Islet precursor cell (in vitro differentiated cells): ENCODE measurements at regions not wholly inside any gene's neighbourhood (a gene's known extent, or its start where the extent isn't known, plus 50 kb on each side); places are given as distances from the start of the nearest gene placed in this dataset.
"Not testable (repeated sequence)": the region's sequence is repeated elsewhere in the genome, so short reads cannot be mapped to it uniquely, and the experiment has no call there.

Experiments
- DNase-seq: peaks from one replicate; pipeline ENCODE4 v3.0.0-alpha.2; 2018

GRCh38 chr1:105459759-105460158, 1596.7 kb upstream of the PRMT6 start:
- DNase-seq, result no peak

GRCh38 chr1:105462308-105462707, 1594.2 kb upstream of the PRMT6 start:
- DNase-seq, result no peak

GRCh38 chr1:105467549-105467948, 1588.9 kb upstream of the PRMT6 start:
- no peak for DNase-seq

- not testable (repeated sequence) for DNase-seq
Observed at GRCh38 chr1:105470541-105470940, 1585.9 kb upstream of the PRMT6 start.

GRCh38 chr1:105483436-105483835, 1573.0 kb upstream of the PRMT6 start:
- no peak for DNase-seq

GRCh38 chr1:105485207-105485606, 1571.3 kb upstream of the PRMT6 start:
- DNase-seq, result no peak

- peak; percentile 59 for DNase-seq
Observed at GRCh38 chr1:105492921-105493320, 1563.6 kb upstream of the PRMT6 start.

- no peak for DNase-seq
Observed at GRCh38 chr1:105516068-105516467, 1540.4 kb upstream of the PRMT6 start.

- no peak for DNase-seq
Observed at GRCh38 chr1:105533996-105534395, 1522.5 kb upstream of the PRMT6 start.

- DNase-seq, result no peak
Observed at GRCh38 chr1:105544475-105544874, 1512.0 kb upstream of the PRMT6 start.

- DNase-seq, result no peak
Observed at GRCh38 chr1:105556266-105556665, 1500.2 kb upstream of the PRMT6 start.

GRCh38 chr1:105558023-105558422, 1498.5 kb upstream of the PRMT6 start:
- no peak for DNase-seq

GRCh38 chr1:105565006-105565405, 1491.5 kb upstream of the PRMT6 start:
- DNase-seq, result no peak

GRCh38 chr1:105585791-105586190, 1470.7 kb upstream of the PRMT6 start:
- DNase-seq, result no peak

GRCh38 chr1:105591681-105592080, 1464.8 kb upstream of the PRMT6 start:
- no peak for DNase-seq

GRCh38 chr1:105608713-105609112, 1447.8 kb upstream of the PRMT6 start:
- DNase-seq, result no peak

- no peak for DNase-seq
Observed at GRCh38 chr1:105626276-105626987, 1430.0 kb upstream of the PRMT6 start.

- DNase-seq, result not testable (repeated sequence)
Observed at GRCh38 chr1:105631153-105631744, 1425.2 kb upstream of the PRMT6 start.

GRCh38 chr1:105632342-105633196, 1423.9 kb upstream of the PRMT6 start:
- peak; percentile 64 for DNase-seq

GRCh38 chr1:105636052-105636451, 1420.4 kb upstream of the PRMT6 start:
- no peak for DNase-seq

GRCh38 chr1:105641407-105641806, 1415.1 kb upstream of the PRMT6 start:
- DNase-seq, result peak; percentile 61

- DNase-seq, result no peak
Observed at GRCh38 chr1:105652109-105652508, 1404.4 kb upstream of the PRMT6 start.

GRCh38 chr1:105655032-105655431, 1401.4 kb upstream of the PRMT6 start:
- DNase-seq, result no peak

- no peak for DNase-seq
Observed at GRCh38 chr1:105664495-105664894, 1392.0 kb upstream of the PRMT6 start.
